ENCODE measurements at regions not wholly inside any gene's neighbourhood (a gene's known extent, or its start where the extent isn't known, plus 50 kb on each side); places are given as distances from the start of the nearest gene placed in this dataset.

DNA sequence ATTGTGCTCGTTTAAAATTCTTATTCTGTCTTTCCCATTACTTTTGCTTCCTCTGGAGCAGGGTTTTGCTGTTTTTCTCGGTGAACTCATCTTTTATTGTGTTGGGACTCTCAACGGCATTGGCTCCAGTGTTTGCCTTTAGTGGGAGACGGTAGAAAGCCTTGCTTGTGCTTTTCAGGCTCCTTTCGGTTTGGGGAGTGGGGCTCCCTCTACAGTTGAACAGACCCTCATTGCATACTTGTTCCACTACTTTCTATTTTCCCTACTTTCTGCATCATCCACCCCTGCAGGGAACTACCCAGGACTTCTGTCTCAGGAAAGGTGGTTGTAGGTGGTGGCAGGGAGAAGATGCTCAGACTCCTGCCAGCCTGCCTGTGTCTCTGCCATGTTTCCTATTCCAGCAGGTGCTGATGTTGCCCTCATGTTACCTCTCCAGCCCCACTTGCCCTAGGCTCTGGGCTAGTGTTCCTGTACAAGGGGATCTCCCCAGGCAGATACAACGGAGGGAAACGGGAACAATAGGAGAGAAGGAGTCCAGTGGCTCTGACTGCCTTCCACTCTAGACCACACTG lies 68.5 kb upstream of the ZBTB18 start:
- no peak for TF ChIP-seq POLR2A (IDR thresholded peaks at IDR 0.05)
- TF ChIP-seq, protein P1, sequence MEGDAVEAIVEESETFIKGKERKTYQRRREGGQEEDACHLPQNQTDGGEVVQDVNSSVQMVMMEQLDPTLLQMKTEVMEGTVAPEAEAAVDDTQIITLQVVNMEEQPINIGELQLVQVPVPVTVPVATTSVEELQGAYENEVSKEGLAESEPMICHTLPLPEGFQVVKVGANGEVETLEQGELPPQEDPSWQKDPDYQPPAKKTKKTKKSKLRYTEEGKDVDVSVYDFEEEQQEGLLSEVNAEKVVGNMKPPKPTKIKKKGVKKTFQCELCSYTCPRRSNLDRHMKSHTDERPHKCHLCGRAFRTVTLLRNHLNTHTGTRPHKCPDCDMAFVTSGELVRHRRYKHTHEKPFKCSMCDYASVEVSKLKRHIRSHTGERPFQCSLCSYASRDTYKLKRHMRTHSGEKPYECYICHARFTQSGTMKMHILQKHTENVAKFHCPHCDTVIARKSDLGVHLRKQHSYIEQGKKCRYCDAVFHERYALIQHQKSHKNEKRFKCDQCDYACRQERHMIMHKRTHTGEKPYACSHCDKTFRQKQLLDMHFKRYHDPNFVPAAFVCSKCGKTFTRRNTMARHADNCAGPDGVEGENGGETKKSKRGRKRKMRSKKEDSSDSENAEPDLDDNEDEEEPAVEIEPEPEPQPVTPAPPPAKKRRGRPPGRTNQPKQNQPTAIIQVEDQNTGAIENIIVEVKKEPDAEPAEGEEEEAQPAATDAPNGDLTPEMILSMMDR (IDR thresholded peaks at IDR 0.05), result no peak
